ENCODE measurements at regions not wholly inside any gene's neighbourhood (a gene's known extent, or its start where the extent isn't known, plus 50 kb on each side); places are given as distances from the start of the nearest gene placed in this dataset.
A peak's percentile ranks its signal among the peaks of the same experiment; 100 is the strongest.

- no peak overlapping the region for H2BK12ac ChIP-seq (ENCODE audit: low read length in 2 of 2)
- H3K27me3 ChIP-seq (ENCODE audit: control insufficient read depth in 1 of 2, insufficient read depth in 1 of 2, low read length in 2 of 2), result no peaks in the 10 kb centered on the region
- H3K9me3 ChIP-seq (ENCODE audit: control insufficient read depth, low read length), result no peaks in the 10 kb centered on the region
- no peak overlapping the region for H3K9ac ChIP-seq (ENCODE audit: low read length)
- H2BK120ac ChIP-seq (ENCODE audit: low read depth, low read length), result no peak overlapping the region
- no peak overlapping the region for H4K8ac ChIP-seq (ENCODE audit: low read length)
- no peak overlapping the region for H3K4ac ChIP-seq (ENCODE audit: low read depth in 1 of 2, low read length in 2 of 2)
- no peak for DNase-seq
- no peak overlapping the region for H3K4me3 ChIP-seq (ENCODE audit: insufficient read depth in 1 of 2, low read depth in 1 of 2, low read length in 2 of 2)
- H2AK5ac ChIP-seq (ENCODE audit: low read length, severe bottlenecking), result no peak overlapping the region
- H3K79me1 ChIP-seq (replicated peaks; ENCODE audit: low read length, poor library complexity, severe bottlenecking), result no peaks in the 10 kb centered on the region
- H3K4me1 ChIP-seq (ENCODE audit: control insufficient read depth, insufficient read depth, low read depth, low read length), result no peaks in the 10 kb centered on the region
- no peak overlapping the region for H2BK5ac ChIP-seq (ENCODE audit: low read depth, low read length, poor library complexity, severe bottlenecking)
- no peak overlapping the region for H3K27ac ChIP-seq (ENCODE audit: low read length, poor library complexity, severe bottlenecking)
- H2AFZ ChIP-seq (ENCODE audit: low read depth, low read length), result no peak overlapping the region
- H3K18ac ChIP-seq (ENCODE audit: low read depth in 1 of 2, low read length in 2 of 2), result no peak overlapping the region
- H4K91ac ChIP-seq (ENCODE audit: low read length), result no peak overlapping the region
- H3K4me2 ChIP-seq (ENCODE audit: low read length, poor library complexity, severe bottlenecking), result no peak overlapping the region
- no peaks in the 10 kb centered on the region for H3K36me3 ChIP-seq (ENCODE audit: control insufficient read depth in 1 of 2, insufficient read depth in 2 of 2, low read depth in 1 of 2, low read length in 2 of 2)
- H2BK15ac ChIP-seq (ENCODE audit: low read depth, poor library complexity, severe bottlenecking), result no peak overlapping the region
- H3K23ac ChIP-seq (ENCODE audit: low read length in 2 of 2), result no peak overlapping the region
- no peak overlapping the region for H3K14ac ChIP-seq (ENCODE audit: low read length in 2 of 2)
- 100% methylated on average over 1 of the region's 2 CpGs for WGBS
These were observed 551.7 kb downstream of the MAT2B start for GRCh38 chr5:164057121-164057520.

GRCh38 chr5:164058621-164059020 is 553.2 kb downstream of the MAT2B start:
- DNase-seq, result no peak
- H3K4me3 ChIP-seq (ENCODE audit: insufficient read depth in 1 of 2, low read depth in 1 of 2, low read length in 2 of 2), result no peak overlapping the region
- no peak overlapping the region for H3K27ac ChIP-seq (ENCODE audit: low read length, poor library complexity, severe bottlenecking)
- H2BK5ac ChIP-seq (ENCODE audit: low read depth, low read length, poor library complexity, severe bottlenecking), result no peak overlapping the region
- no peaks in the 10 kb centered on the region for H3K4me1 ChIP-seq (ENCODE audit: control insufficient read depth, insufficient read depth, low read depth, low read length)
- H2BK15ac ChIP-seq (ENCODE audit: low read depth, poor library complexity, severe bottlenecking), result no peak overlapping the region
- no peaks in the 10 kb centered on the region for H3K27me3 ChIP-seq (ENCODE audit: control insufficient read depth in 1 of 2, insufficient read depth in 1 of 2, low read length in 2 of 2)
- whole genome bisulfite sequencing, result no CpG with 5 or more reads among the region's 3 CpGs
- no peaks in the 10 kb centered on the region for H3K9me3 ChIP-seq (ENCODE audit: control insufficient read depth, low read length)
- H2BK120ac ChIP-seq (ENCODE audit: low read depth, low read length), result no peak overlapping the region
- H3K23ac ChIP-seq (ENCODE audit: low read length in 2 of 2), result no peak overlapping the region
- H4K8ac ChIP-seq (ENCODE audit: low read length), result no peak overlapping the region
- H3K4ac ChIP-seq (ENCODE audit: low read depth in 1 of 2, low read length in 2 of 2), result no peak overlapping the region
- no peak overlapping the region for H3K14ac ChIP-seq (ENCODE audit: low read length in 2 of 2)
- no peaks in the 10 kb centered on the region for H3K36me3 ChIP-seq (ENCODE audit: control insufficient read depth in 1 of 2, insufficient read depth in 2 of 2, low read depth in 1 of 2, low read length in 2 of 2)
- H2AFZ ChIP-seq (ENCODE audit: low read depth, low read length), result no peak overlapping the region
- no peak overlapping the region for H2BK12ac ChIP-seq (ENCODE audit: low read length in 2 of 2)
- H3K79me1 ChIP-seq (replicated peaks; ENCODE audit: low read length, poor library complexity, severe bottlenecking), result no peaks in the 10 kb centered on the region
- H3K4me2 ChIP-seq (ENCODE audit: low read length, poor library complexity, severe bottlenecking), result no peak overlapping the region
- H3K18ac ChIP-seq (ENCODE audit: low read depth in 1 of 2, low read length in 2 of 2), result no peak overlapping the region
- no peak overlapping the region for H3K9ac ChIP-seq (ENCODE audit: low read length)
- no peak overlapping the region for H4K91ac ChIP-seq (ENCODE audit: low read length)
- H2AK5ac ChIP-seq (ENCODE audit: low read length, severe bottlenecking), result no peak overlapping the region

GRCh38 chr5:164059471-164059870 is 554.1 kb downstream of the MAT2B start:
- no peak overlapping the region for H4K91ac ChIP-seq (ENCODE audit: low read length)
- 100% methylated on average over 1 of the region's 2 CpGs for WGBS
- H3K36me3 ChIP-seq (ENCODE audit: control insufficient read depth in 1 of 2, insufficient read depth in 2 of 2, low read depth in 1 of 2, low read length in 2 of 2), result no peaks in the 10 kb centered on the region
- no peak overlapping the region for H3K18ac ChIP-seq (ENCODE audit: low read depth in 1 of 2, low read length in 2 of 2)
- H3K23ac ChIP-seq (ENCODE audit: low read length in 2 of 2), result no peak overlapping the region
- H3K4ac ChIP-seq (ENCODE audit: low read depth in 1 of 2, low read length in 2 of 2), result no peak overlapping the region
- H3K27me3 ChIP-seq (ENCODE audit: control insufficient read depth in 1 of 2, insufficient read depth in 1 of 2, low read length in 2 of 2), result no peaks in the 10 kb centered on the region
- H3K27ac ChIP-seq (ENCODE audit: low read length, poor library complexity, severe bottlenecking), result no peak overlapping the region
- DNase-seq, result no peak
- H2AK5ac ChIP-seq (ENCODE audit: low read length, severe bottlenecking), result no peak overlapping the region
- H2BK15ac ChIP-seq (ENCODE audit: low read depth, poor library complexity, severe bottlenecking), result no peak overlapping the region
- H3K14ac ChIP-seq (ENCODE audit: low read length in 2 of 2), result no peak overlapping the region
- no peak overlapping the region for H4K8ac ChIP-seq (ENCODE audit: low read length)
- no peak overlapping the region for H2BK5ac ChIP-seq (ENCODE audit: low read depth, low read length, poor library complexity, severe bottlenecking)
- H2BK120ac ChIP-seq (ENCODE audit: low read depth, low read length), result no peak overlapping the region
- no peaks in the 10 kb centered on the region for H3K79me1 ChIP-seq (replicated peaks; ENCODE audit: low read length, poor library complexity, severe bottlenecking)
- no peak overlapping the region for H2AFZ ChIP-seq (ENCODE audit: low read depth, low read length)
- no peak overlapping the region for H2BK12ac ChIP-seq (ENCODE audit: low read length in 2 of 2)
- no peaks in the 10 kb centered on the region for H3K4me1 ChIP-seq (ENCODE audit: control insufficient read depth, insufficient read depth, low read depth, low read length)
- H3K4me3 ChIP-seq (ENCODE audit: insufficient read depth in 1 of 2, low read depth in 1 of 2, low read length in 2 of 2), result no peak overlapping the region
- peak overlapping the region; percentile 10 for H3K9ac ChIP-seq (ENCODE audit: low read length)
- H3K9me3 ChIP-seq (ENCODE audit: control insufficient read depth, low read length), result no peaks in the 10 kb centered on the region
- H3K4me2 ChIP-seq (ENCODE audit: low read length, poor library complexity, severe bottlenecking), result no peak overlapping the region

- Histone ChIP-seq H3K4me2 (ENCODE audit: low read length, poor library complexity, severe bottlenecking) (no peak overlapping the region), H2BK12ac (ENCODE audit: low read length in 2 of 2) (no peak overlapping the region), H3K4me3 (ENCODE audit: insufficient read depth in 1 of 2, low read depth in 1 of 2, low read length in 2 of 2) (peak overlapping the region in 1 of 2 experiments; percentile 3), H3K9ac (ENCODE audit: low read length) (peak overlapping the region; percentile 4), H3K23ac (ENCODE audit: low read length in 2 of 2) (no peak overlapping the region), H4K91ac (ENCODE audit: low read length) (no peak overlapping the region), H2AK5ac (ENCODE audit: low read length, severe bottlenecking) (no peak overlapping the region), H3K9me3 (ENCODE audit: control insufficient read depth, low read length) (no peaks in the 10 kb centered on the region), H3K27me3 (ENCODE audit: control insufficient read depth in 1 of 2, insufficient read depth in 1 of 2, low read length in 2 of 2) (no peaks in the 10 kb centered on the region), H2BK15ac (ENCODE audit: low read depth, poor library complexity, severe bottlenecking) (no peak overlapping the region), H3K27ac (ENCODE audit: low read length, poor library complexity, severe bottlenecking) (no peak overlapping the region), H3K4me1 (ENCODE audit: control insufficient read depth, insufficient read depth, low read depth, low read length) (no peaks in the 10 kb centered on the region), H3K36me3 (ENCODE audit: control insufficient read depth in 1 of 2, insufficient read depth in 2 of 2, low read depth in 1 of 2, low read length in 2 of 2) (no peaks in the 10 kb centered on the region), H4K8ac (ENCODE audit: low read length) (no peak overlapping the region), H2BK5ac (ENCODE audit: low read depth, low read length, poor library complexity, severe bottlenecking) (no peak overlapping the region), H3K14ac (ENCODE audit: low read length in 2 of 2) (no peak overlapping the region), H2AFZ (ENCODE audit: low read depth, low read length) (no peak overlapping the region), H3K4ac (ENCODE audit: low read depth in 1 of 2, low read length in 2 of 2) (no peak overlapping the region), H2BK120ac (ENCODE audit: low read depth, low read length) (no peak overlapping the region), H3K18ac (ENCODE audit: low read depth in 1 of 2, low read length in 2 of 2) (no peak overlapping the region), H3K79me1 (replicated peaks; ENCODE audit: low read length, poor library complexity, severe bottlenecking) (no peaks in the 10 kb centered on the region)
- WGBS, result 85% methylated on average over 3 of the region's 3 CpGs
- no peak for DNase-seq
These were observed 555.5 kb downstream of the MAT2B start for GRCh38 chr5:164060786-164061355.
